VCaP (cell line): ENCODE measurements at regions not wholly inside any gene's neighbourhood (a gene's known extent, or its start where the extent isn't known, plus 50 kb on each side); places are given as distances from the start of the nearest gene placed in this dataset.

Experiments
- H3K27ac ChIP-seq: fragments of 450-650 bp; 2 replicates; pipeline ENCODE4 v1.5.1; 2017
- CTCF ChIP-seq: fragments of 450-650 bp; conservative IDR thresholded peaks from 2 replicates; pipeline ENCODE4 v1.5.1; 2017; ENCODE audit warnings: mild to moderate bottlenecking, moderate library complexity

- TF ChIP-seq CTCF: no peak
- no peak overlapping the region for H3K27ac ChIP-seq
Measured at GRCh38 chr9:99347568-99347967, 125.5 kb downstream of the SEC61B start.

DNA sequence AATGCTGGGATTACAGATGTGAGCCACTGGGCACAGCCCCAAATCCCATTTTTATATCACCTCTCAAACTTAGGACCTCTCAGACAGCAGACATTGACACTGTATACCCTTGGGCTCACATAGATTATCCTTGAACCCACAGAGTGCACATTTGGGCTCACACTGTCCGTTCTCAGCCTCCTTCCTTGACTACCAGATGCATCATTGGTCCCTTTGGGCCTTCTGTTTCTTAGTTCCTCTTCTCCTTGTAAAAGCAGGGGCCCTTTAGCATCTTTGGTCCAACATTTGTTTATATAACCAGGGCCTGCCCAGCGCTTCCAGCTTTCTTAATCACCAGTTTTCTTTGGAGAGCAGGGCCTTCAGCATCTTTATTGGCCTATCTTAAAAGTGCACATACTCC, 126.2 kb downstream of the SEC61B start:
- TF ChIP-seq CTCF: no peak
- no peak overlapping the region for H3K27ac ChIP-seq

DNA sequence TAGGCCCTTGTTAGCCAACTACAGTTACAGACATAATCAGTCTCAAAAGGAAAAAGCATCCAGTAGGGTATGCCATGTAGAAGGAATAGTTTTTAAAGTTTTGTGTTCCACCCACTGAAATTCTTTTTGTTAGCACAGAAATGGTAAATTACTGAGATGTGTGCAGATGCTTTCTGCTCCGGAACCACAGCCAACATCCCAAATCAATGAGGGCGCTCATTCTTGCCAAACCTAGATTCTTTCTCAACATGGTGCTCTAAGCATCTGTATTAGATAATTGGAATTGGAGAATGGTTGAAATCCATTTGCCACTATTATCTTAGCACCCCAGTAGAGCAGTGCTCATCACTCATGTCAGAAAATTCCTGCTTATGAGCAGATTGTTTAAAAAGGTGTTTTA, 127.8 kb downstream of the SEC61B start:
- no peak overlapping the region for H3K27ac ChIP-seq
- TF ChIP-seq CTCF: no peak

GRCh38 chr9:99350461-99350860, 128.4 kb downstream of the SEC61B start:
- TF ChIP-seq CTCF: no peak
- no peak overlapping the region for H3K27ac ChIP-seq

- TF ChIP-seq CTCF: no peak
- no peak overlapping the region for H3K27ac ChIP-seq
Measured at GRCh38 chr9:99351647-99352046, 129.6 kb downstream of the SEC61B start.

DNA sequence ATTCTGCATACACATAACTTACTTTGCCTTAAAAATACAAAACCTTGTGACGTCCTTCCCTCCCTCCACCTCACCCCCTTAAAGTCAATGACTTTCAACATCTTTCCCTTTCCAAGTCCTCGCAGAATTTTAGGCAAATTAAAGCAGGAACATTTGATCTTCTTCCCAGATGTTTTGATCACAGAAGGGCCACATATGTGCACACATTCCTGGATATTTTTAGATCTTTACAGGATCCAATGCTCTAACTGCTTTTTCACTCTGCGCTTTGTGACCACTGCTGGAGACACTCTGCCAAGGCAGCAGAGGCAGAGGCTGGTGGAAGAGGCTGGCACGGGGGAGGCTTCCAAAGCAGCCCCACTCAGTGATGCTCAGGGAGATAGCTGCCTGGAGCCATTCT, 130.7 kb downstream of the SEC61B start:
- no peak for TF ChIP-seq CTCF
- H3K27ac ChIP-seq: no peak overlapping the region

DNA sequence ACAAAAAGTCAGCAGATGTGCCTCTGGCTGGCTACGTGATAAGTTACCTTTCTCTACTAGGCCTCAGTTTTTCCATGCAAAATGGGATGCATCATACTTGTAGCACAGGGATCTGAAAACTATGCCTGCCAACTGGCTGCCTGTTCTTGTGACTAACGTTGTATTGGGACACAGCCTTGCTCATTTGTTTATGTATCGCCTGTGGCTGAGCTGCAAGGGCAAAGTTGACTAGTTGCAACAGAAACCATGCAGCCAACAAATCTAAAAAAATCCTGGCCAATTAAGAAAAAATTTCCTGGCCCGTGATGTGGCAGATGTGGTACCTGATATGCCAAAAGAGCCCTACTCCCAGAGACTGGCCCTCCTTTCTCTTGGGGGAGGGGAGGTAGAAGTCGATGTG, 131.3 kb downstream of the SEC61B start:
- H3K27ac ChIP-seq: no peak overlapping the region
- no peak for TF ChIP-seq CTCF

DNA sequence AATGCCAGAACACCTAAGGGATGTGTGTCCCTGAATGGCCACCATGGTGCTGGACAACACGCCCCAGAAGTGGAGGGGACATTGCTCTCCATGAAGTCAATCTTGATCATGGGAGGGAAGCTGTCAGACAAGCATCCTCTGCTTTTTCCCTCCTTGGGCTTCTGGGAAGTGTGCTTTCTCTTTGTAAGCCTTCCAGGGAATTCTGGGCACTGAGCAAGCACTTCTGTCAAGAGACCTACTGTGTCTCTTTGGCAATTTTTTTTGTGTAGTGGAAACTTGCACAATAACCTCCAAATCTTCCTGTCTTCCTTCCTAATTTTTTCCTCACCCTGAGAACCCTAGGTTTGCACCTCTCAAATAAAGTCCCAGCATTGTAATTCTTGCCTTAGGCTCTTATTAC, 132.0 kb downstream of the SEC61B start:
- no peak for TF ChIP-seq CTCF
- H3K27ac ChIP-seq: no peak overlapping the region
